CD4-positive, alpha-beta T cell treated with Interleukin-4 for 1 hour (primary cell): ENCODE measurements at regions not wholly inside any gene's neighbourhood (a gene's known extent, or its start where the extent isn't known, plus 50 kb on each side); places are given as distances from the start of the nearest gene placed in this dataset.

ENCODE experiments used
- DNase-seq, 2 donors: peaks; one replicate each; pipeline ENCODE4 v3.0.0-alpha.2; 2020 to 2022

- DNase-seq = no peak
These were observed 61.3 kb upstream of the ITGA4 start for GRCh38 chr2:181395851-181396250.

- no peak for DNase-seq
These were observed 60.7 kb upstream of the ITGA4 start for GRCh38 chr2:181396256-181397123.

GRCh38 chr2:181397331-181397730 is 59.9 kb upstream of the ITGA4 start:
- no peak for DNase-seq

- no peak for DNase-seq
These were observed 59.2 kb upstream of the ITGA4 start for GRCh38 chr2:181398000-181398399.

- DNase-seq = no peak
These were observed 58.2 kb upstream of the ITGA4 start for GRCh38 chr2:181399027-181399426.

- peak in 1 of 2 donors; percentile 11 for DNase-seq
These were observed 52.7 kb upstream of the ITGA4 start for GRCh38 chr2:181404472-181404871.

- peak in 1 of 2 donors; percentile 11 for DNase-seq
These were observed 50.0 kb upstream of the ITGA4 start for GRCh38 chr2:181407171-181407570.
